ENCODE measurements at regions not wholly inside any gene's neighbourhood (a gene's known extent, or its start where the extent isn't known, plus 50 kb on each side); places are given as distances from the start of the nearest gene placed in this dataset.

- TF ChIP-seq CTCF (optimal IDR thresholded peaks at IDR 0.05 in 1 of 3, IDR thresholded peaks at IDR 0.05 in 1 of 3, conservative IDR thresholded peaks at IDR 0.05 in 1 of 3; ENCODE audit: extremely low read depth in 1 of 3, insufficient read depth in 2 of 3, low read length in 3 of 3) (no peak), EZH2 (IDR thresholded peaks at IDR 0.05; ENCODE audit: low read length) (no peak)
Measured at GRCh38 chr3:159114582-159114981, 312.7 kb downstream of the MFSD1 start.
